ENCODE measurements at regions not wholly inside any gene's neighbourhood (a gene's known extent, or its start where the extent isn't known, plus 50 kb on each side); places are given as distances from the start of the nearest gene placed in this dataset.

- no peak for TF ChIP-seq CTCF (IDR thresholded peaks at IDR 0.05; ENCODE audit: insufficient read depth, low read depth, low read length, missing control alignments)
- DNase-seq (ENCODE audit: low read depth) = no peak
- H3K4me3 ChIP-seq (ENCODE audit: low read length) = no peak overlapping the region
Observed at GRCh38 chr4:187193141-187193540, 469.5 kb upstream of the FAT1 start.

GRCh38 chr4:187204389-187204918, 480.8 kb upstream of the FAT1 start:
- no peak overlapping the region for H3K4me3 ChIP-seq (ENCODE audit: low read length)
- TF ChIP-seq CTCF (IDR thresholded peaks at IDR 0.05; ENCODE audit: insufficient read depth, low read depth, low read length, missing control alignments) = no peak
- peak; percentile 65 for DNase-seq (ENCODE audit: low read depth)

- TF ChIP-seq CTCF (IDR thresholded peaks at IDR 0.05; ENCODE audit: insufficient read depth, low read depth, low read length, missing control alignments) = no peak
- DNase-seq (ENCODE audit: low read depth) = no peak
- no peak overlapping the region for H3K4me3 ChIP-seq (ENCODE audit: low read length)
Observed at GRCh38 chr4:187207931-187208330, 484.3 kb upstream of the FAT1 start.

GRCh38 chr4:187208651-187209050, 485.0 kb upstream of the FAT1 start:
- no peak overlapping the region for H3K4me3 ChIP-seq (ENCODE audit: low read length)
- DNase-seq (ENCODE audit: low read depth) = peak; percentile 33
- no peak for TF ChIP-seq CTCF (IDR thresholded peaks at IDR 0.05; ENCODE audit: insufficient read depth, low read depth, low read length, missing control alignments)

GRCh38 chr4:187209921-187210613, 486.4 kb upstream of the FAT1 start:
- DNase-seq (ENCODE audit: low read depth) = no peak
- no peak overlapping the region for H3K4me3 ChIP-seq (ENCODE audit: low read length)
- no peak for TF ChIP-seq CTCF (IDR thresholded peaks at IDR 0.05; ENCODE audit: insufficient read depth, low read depth, low read length, missing control alignments)

- DNase-seq (ENCODE audit: low read depth) = no peak
- H3K4me3 ChIP-seq (ENCODE audit: low read length) = no peak overlapping the region
- TF ChIP-seq CTCF (IDR thresholded peaks at IDR 0.05; ENCODE audit: insufficient read depth, low read depth, low read length, missing control alignments) = no peak
Observed at GRCh38 chr4:187212446-187213080, 488.9 kb upstream of the FAT1 start.
